ENCODE measurements at regions not wholly inside any gene's neighbourhood (a gene's known extent, or its start where the extent isn't known, plus 50 kb on each side); places are given as distances from the start of the nearest gene placed in this dataset.

GRCh38 chr14:27314231-27314630 is 716.4 kb upstream of the NOVA1 start:
- no peaks in the 10 kb centered on the region for H3K36me3 ChIP-seq (ENCODE audit: control insufficient read depth, insufficient read depth, low read length)
- FAIRE-seq (no peak), DNase-seq (ENCODE audit: low read depth) (no peak)
- H3K4me3 ChIP-seq (ENCODE audit: low read depth, low read length), result no peak overlapping the region
- no peaks in the 10 kb centered on the region for H3K27me3 ChIP-seq (ENCODE audit: control insufficient read depth, insufficient read depth, low read length)
- no peak for TF ChIP-seq CTCF (IDR thresholded peaks at IDR 0.05; ENCODE audit: insufficient read depth, low read length, severe bottlenecking)

GRCh38 chr14:27315477-27315876 is 717.6 kb upstream of the NOVA1 start:
- Histone ChIP-seq H3K27me3 (ENCODE audit: control insufficient read depth, insufficient read depth, low read length) (no peaks in the 10 kb centered on the region), H3K36me3 (ENCODE audit: control insufficient read depth, insufficient read depth, low read length) (no peaks in the 10 kb centered on the region), H3K4me3 (ENCODE audit: low read depth, low read length) (no peak overlapping the region)
- DNase-seq (ENCODE audit: low read depth) (no peak), FAIRE-seq (no peak)
- TF ChIP-seq CTCF (IDR thresholded peaks at IDR 0.05; ENCODE audit: insufficient read depth, low read length, severe bottlenecking), result no peak

- Histone ChIP-seq H3K36me3 (ENCODE audit: control insufficient read depth, insufficient read depth, low read length) (no peaks in the 10 kb centered on the region), H3K27me3 (ENCODE audit: control insufficient read depth, insufficient read depth, low read length) (no peaks in the 10 kb centered on the region), H3K4me3 (ENCODE audit: low read depth, low read length) (no peak overlapping the region)
- no peak for DNase-seq (ENCODE audit: low read depth)
- no peak for TF ChIP-seq CTCF (IDR thresholded peaks at IDR 0.05; ENCODE audit: insufficient read depth, low read length, severe bottlenecking)
- FAIRE-seq, result no peak
Observed at GRCh38 chr14:27315947-27316346, 718.1 kb upstream of the NOVA1 start.

GRCh38 chr14:27318774-27319420 is 721.1 kb upstream of the NOVA1 start:
- Histone ChIP-seq H3K27me3 (ENCODE audit: control insufficient read depth, insufficient read depth, low read length) (no peaks in the 10 kb centered on the region), H3K36me3 (ENCODE audit: control insufficient read depth, insufficient read depth, low read length) (no peaks in the 10 kb centered on the region), H3K4me3 (ENCODE audit: low read depth, low read length) (no peak overlapping the region)
- no peak for TF ChIP-seq CTCF (IDR thresholded peaks at IDR 0.05; ENCODE audit: insufficient read depth, low read length, severe bottlenecking)
- no peak for FAIRE-seq
- no peak for DNase-seq (ENCODE audit: low read depth)

- TF ChIP-seq CTCF (IDR thresholded peaks at IDR 0.05; ENCODE audit: insufficient read depth, low read length, severe bottlenecking), result no peak
- H3K4me3 ChIP-seq (ENCODE audit: low read depth, low read length), result no peak overlapping the region
- FAIRE-seq (no peak), DNase-seq (ENCODE audit: low read depth) (no peak)
- H3K27me3 ChIP-seq (ENCODE audit: control insufficient read depth, insufficient read depth, low read length), result no peaks in the 10 kb centered on the region
- H3K36me3 ChIP-seq (ENCODE audit: control insufficient read depth, insufficient read depth, low read length), result no peaks in the 10 kb centered on the region
Observed at GRCh38 chr14:27320261-27320660, 722.4 kb upstream of the NOVA1 start.

GRCh38 chr14:27327095-27327494 is 729.3 kb upstream of the NOVA1 start:
- Histone ChIP-seq H3K36me3 (ENCODE audit: control insufficient read depth, insufficient read depth, low read length) (no peaks in the 10 kb centered on the region), H3K4me3 (ENCODE audit: low read depth, low read length) (no peak overlapping the region), H3K27me3 (ENCODE audit: control insufficient read depth, insufficient read depth, low read length) (no peaks in the 10 kb centered on the region)
- FAIRE-seq, result no peak
- TF ChIP-seq CTCF (IDR thresholded peaks at IDR 0.05; ENCODE audit: insufficient read depth, low read length, severe bottlenecking), result no peak
- DNase-seq (ENCODE audit: low read depth), result no peak

Data from bronchial epithelial cell (primary cell).